ENCODE measurements at regions not wholly inside any gene's neighbourhood (a gene's known extent, or its start where the extent isn't known, plus 50 kb on each side); places are given as distances from the start of the nearest gene placed in this dataset.

- Histone ChIP-seq H3K27me3 (replicated peaks in 2 of 5; ENCODE audit: control insufficient read depth in 4 of 5, insufficient read depth in 5 of 5, low read length in 4 of 5) (no peaks in the 10 kb centered on the region), H3K4me1 (ENCODE audit: control extremely low read depth in 1 of 4, control insufficient read depth in 4 of 4, insufficient read depth in 4 of 4, low read length in 3 of 4) (no peaks in the 10 kb centered on the region), H3K27ac (ENCODE audit: insufficient read depth in 1 of 2, low read depth in 1 of 2, low read length in 2 of 2, poor library complexity in 1 of 2, severe bottlenecking in 2 of 2) (no peak overlapping the region), H3K4me3 (ENCODE audit: control insufficient read depth in 1 of 7, extremely low read depth in 1 of 7, insufficient read depth in 4 of 7, low read depth in 2 of 7, low read length in 6 of 7) (no peak overlapping the region), H3K9me3 (ENCODE audit: control extremely low read depth in 1 of 5, control insufficient read depth in 4 of 5, insufficient read depth in 2 of 5, low read depth in 1 of 5, low read length in 4 of 5) (no peaks in the 10 kb centered on the region), H3K36me3 (ENCODE audit: control insufficient read depth in 4 of 4, insufficient read depth in 4 of 4, low read length in 3 of 4) (no peaks in the 10 kb centered on the region)
- no peak for DNase-seq
- ChIA-PET CTCF (no interaction called here), POLR2A (no interaction called here)
Observed at GRCh38 chr2:145820651-145821050, 1300.7 kb upstream of the ZEB2 start.

DNA sequence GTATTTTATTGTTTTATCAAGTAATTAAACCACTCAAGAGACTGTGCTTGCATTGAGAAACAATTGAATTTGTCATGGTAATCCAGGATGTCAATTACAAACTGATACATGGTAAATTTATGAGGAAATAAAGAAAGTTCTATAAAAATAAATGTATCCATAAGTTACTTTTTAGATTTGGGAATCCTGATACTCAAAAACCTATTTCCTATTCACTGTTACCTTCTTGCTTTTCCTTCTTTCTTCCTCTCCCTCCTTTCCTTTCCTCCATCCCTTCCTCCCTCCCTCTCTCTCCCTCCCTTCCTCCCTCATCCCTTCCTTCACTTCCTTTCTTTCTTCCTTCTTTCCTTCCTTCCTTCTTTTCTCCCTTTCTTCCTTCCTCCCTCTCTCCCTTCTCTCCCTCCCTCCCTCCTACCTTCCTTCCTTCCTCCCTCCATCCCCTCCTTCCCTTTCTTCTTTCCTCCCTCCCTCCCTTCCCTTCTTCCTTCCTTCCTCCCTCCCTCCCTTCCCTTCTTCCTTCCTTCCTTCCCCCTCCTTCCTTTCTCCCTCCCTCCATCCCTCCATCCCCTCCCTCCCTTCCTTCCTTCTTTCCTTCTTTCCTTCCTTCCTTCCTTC, 1299.1 kb upstream of the ZEB2 start:
- no peaks in the 10 kb centered on the region for H3K27me3 ChIP-seq (replicated peaks in 2 of 5; ENCODE audit: control insufficient read depth in 4 of 5, insufficient read depth in 5 of 5, low read length in 4 of 5)
- H3K4me1 ChIP-seq (ENCODE audit: control extremely low read depth in 1 of 4, control insufficient read depth in 4 of 4, insufficient read depth in 4 of 4, low read length in 3 of 4), result no peaks in the 10 kb centered on the region
- H3K4me3 ChIP-seq (ENCODE audit: control insufficient read depth in 1 of 7, extremely low read depth in 1 of 7, insufficient read depth in 4 of 7, low read depth in 2 of 7, low read length in 6 of 7), result no peak overlapping the region
- H3K36me3 ChIP-seq (ENCODE audit: control insufficient read depth in 4 of 4, insufficient read depth in 4 of 4, low read length in 3 of 4), result no peaks in the 10 kb centered on the region
- no peaks in the 10 kb centered on the region for H3K9me3 ChIP-seq (ENCODE audit: control extremely low read depth in 1 of 5, control insufficient read depth in 4 of 5, insufficient read depth in 2 of 5, low read depth in 1 of 5, low read length in 4 of 5)
- H3K27ac ChIP-seq (ENCODE audit: insufficient read depth in 1 of 2, low read depth in 1 of 2, low read length in 2 of 2, poor library complexity in 1 of 2, severe bottlenecking in 2 of 2), result no peak overlapping the region
- CTCF ChIA-PET, result no interaction called here
- POLR2A ChIA-PET, result no interaction called here
- DNase-seq, result no peak

DNA sequence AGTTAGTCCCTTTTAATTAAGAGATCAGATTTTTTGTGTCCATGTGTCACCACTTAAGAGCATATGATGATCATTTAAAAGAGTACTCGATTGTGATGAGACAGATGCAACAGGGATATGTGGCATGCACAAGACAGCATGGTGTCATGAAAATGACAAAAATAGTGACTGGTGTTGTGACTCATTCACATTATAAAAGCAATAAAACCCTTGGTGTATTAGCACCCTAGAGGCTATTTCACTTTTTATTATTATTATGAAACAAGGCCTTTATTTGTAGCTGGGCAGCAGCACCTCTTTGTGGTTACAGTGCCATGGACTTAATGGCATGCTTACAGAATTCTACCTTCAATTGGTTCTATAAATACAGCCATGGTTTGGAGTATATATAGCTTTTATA, 1296.0 kb upstream of the ZEB2 start:
- Histone ChIP-seq H3K36me3 (ENCODE audit: control insufficient read depth in 4 of 4, insufficient read depth in 4 of 4, low read length in 3 of 4) (no peaks in the 10 kb centered on the region), H3K9me3 (ENCODE audit: control extremely low read depth in 1 of 5, control insufficient read depth in 4 of 5, insufficient read depth in 2 of 5, low read depth in 1 of 5, low read length in 4 of 5) (no peaks in the 10 kb centered on the region), H3K27ac (ENCODE audit: insufficient read depth in 1 of 2, low read depth in 1 of 2, low read length in 2 of 2, poor library complexity in 1 of 2, severe bottlenecking in 2 of 2) (no peak overlapping the region), H3K4me1 (ENCODE audit: control extremely low read depth in 1 of 4, control insufficient read depth in 4 of 4, insufficient read depth in 4 of 4, low read length in 3 of 4) (no peaks in the 10 kb centered on the region), H3K4me3 (ENCODE audit: control insufficient read depth in 1 of 7, extremely low read depth in 1 of 7, insufficient read depth in 4 of 7, low read depth in 2 of 7, low read length in 6 of 7) (no peak overlapping the region), H3K27me3 (replicated peaks in 2 of 5; ENCODE audit: control insufficient read depth in 4 of 5, insufficient read depth in 5 of 5, low read length in 4 of 5) (no peaks in the 10 kb centered on the region)
- ChIA-PET POLR2A (no interaction called here), CTCF (no interaction called here)
- DNase-seq, result no peak
- no CpG with 5 or more reads among the region's 1 CpG for WGBS (ENCODE audit: insufficient coverage)

- H3K4me1 ChIP-seq (ENCODE audit: control extremely low read depth in 1 of 4, control insufficient read depth in 4 of 4, insufficient read depth in 4 of 4, low read length in 3 of 4), result no peaks in the 10 kb centered on the region
- 90% methylated on average over 2 of the region's 3 CpGs for WGBS (ENCODE audit: insufficient coverage)
- H3K27me3 ChIP-seq (replicated peaks in 2 of 5; ENCODE audit: control insufficient read depth in 4 of 5, insufficient read depth in 5 of 5, low read length in 4 of 5), result no peaks in the 10 kb centered on the region
- ChIA-PET POLR2A (no interaction called here), CTCF (no interaction called here)
- no peaks in the 10 kb centered on the region for H3K36me3 ChIP-seq (ENCODE audit: control insufficient read depth in 4 of 4, insufficient read depth in 4 of 4, low read length in 3 of 4)
- H3K4me3 ChIP-seq (ENCODE audit: control insufficient read depth in 1 of 7, extremely low read depth in 1 of 7, insufficient read depth in 4 of 7, low read depth in 2 of 7, low read length in 6 of 7), result no peak overlapping the region
- no peak for DNase-seq
- H3K9me3 ChIP-seq (ENCODE audit: control extremely low read depth in 1 of 5, control insufficient read depth in 4 of 5, insufficient read depth in 2 of 5, low read depth in 1 of 5, low read length in 4 of 5), result no peaks in the 10 kb centered on the region
- H3K27ac ChIP-seq (ENCODE audit: insufficient read depth in 1 of 2, low read depth in 1 of 2, low read length in 2 of 2, poor library complexity in 1 of 2, severe bottlenecking in 2 of 2), result no peak overlapping the region
Observed at GRCh38 chr2:145813481-145813880, 1293.6 kb upstream of the ZEB2 start.

DNA sequence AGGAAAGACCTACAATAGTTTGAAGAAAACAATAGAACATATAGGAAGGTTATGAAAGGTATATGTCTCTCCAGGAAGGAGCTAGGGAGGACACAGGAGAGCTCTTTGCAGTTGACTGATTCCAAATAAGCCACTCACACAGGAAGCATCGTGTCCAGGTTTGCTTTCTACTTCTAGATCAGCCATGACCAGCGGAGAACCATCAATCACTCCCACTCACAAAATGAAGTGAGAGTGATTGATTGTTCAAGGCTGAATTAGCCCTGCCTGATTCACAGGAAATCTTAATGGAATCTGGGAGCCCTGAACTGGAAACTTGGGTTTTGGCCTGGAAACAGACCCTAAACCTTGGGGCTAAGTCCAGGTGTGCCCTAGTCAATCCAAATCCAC, 1292.2 kb upstream of the ZEB2 start:
- CTCF ChIA-PET, result no interaction called here
- POLR2A ChIA-PET, result no interaction called here
- no peak overlapping the region for H3K27ac ChIP-seq (ENCODE audit: insufficient read depth in 1 of 2, low read depth in 1 of 2, low read length in 2 of 2, poor library complexity in 1 of 2, severe bottlenecking in 2 of 2)
- H3K27me3 ChIP-seq (replicated peaks in 2 of 5; ENCODE audit: control insufficient read depth in 4 of 5, insufficient read depth in 5 of 5, low read length in 4 of 5), result no peaks in the 10 kb centered on the region
- H3K4me3 ChIP-seq (ENCODE audit: control insufficient read depth in 1 of 7, extremely low read depth in 1 of 7, insufficient read depth in 4 of 7, low read depth in 2 of 7, low read length in 6 of 7), result no peak overlapping the region
- H3K4me1 ChIP-seq (ENCODE audit: control extremely low read depth in 1 of 4, control insufficient read depth in 4 of 4, insufficient read depth in 4 of 4, low read length in 3 of 4), result no peaks in the 10 kb centered on the region
- H3K36me3 ChIP-seq (ENCODE audit: control insufficient read depth in 4 of 4, insufficient read depth in 4 of 4, low read length in 3 of 4), result no peaks in the 10 kb centered on the region
- no peaks in the 10 kb centered on the region for H3K9me3 ChIP-seq (ENCODE audit: control extremely low read depth in 1 of 5, control insufficient read depth in 4 of 5, insufficient read depth in 2 of 5, low read depth in 1 of 5, low read length in 4 of 5)
- DNase-seq, result no peak
- WGBS (ENCODE audit: insufficient coverage), result no CpG with 5 or more reads among the region's 2 CpGs

- Histone ChIP-seq H3K36me3 (ENCODE audit: control insufficient read depth in 4 of 4, insufficient read depth in 4 of 4, low read length in 3 of 4) (no peaks in the 10 kb centered on the region), H3K4me1 (ENCODE audit: control extremely low read depth in 1 of 4, control insufficient read depth in 4 of 4, insufficient read depth in 4 of 4, low read length in 3 of 4) (no peaks in the 10 kb centered on the region), H3K4me3 (ENCODE audit: control insufficient read depth in 1 of 7, extremely low read depth in 1 of 7, insufficient read depth in 4 of 7, low read depth in 2 of 7, low read length in 6 of 7) (no peak overlapping the region), H3K27me3 (replicated peaks in 2 of 5; ENCODE audit: control insufficient read depth in 4 of 5, insufficient read depth in 5 of 5, low read length in 4 of 5) (no peaks in the 10 kb centered on the region), H3K27ac (ENCODE audit: insufficient read depth in 1 of 2, low read depth in 1 of 2, low read length in 2 of 2, poor library complexity in 1 of 2, severe bottlenecking in 2 of 2) (no peak overlapping the region), H3K9me3 (ENCODE audit: control extremely low read depth in 1 of 5, control insufficient read depth in 4 of 5, insufficient read depth in 2 of 5, low read depth in 1 of 5, low read length in 4 of 5) (no peaks in the 10 kb centered on the region)
- DNase-seq, result peak in 1 of 3 donors; percentile 1
- ChIA-PET POLR2A (no interaction called here), CTCF (no interaction called here)
- WGBS (ENCODE audit: insufficient coverage), result 61% methylated on average over 3 of the region's 6 CpGs
Observed at GRCh38 chr2:145811276-145812164, 1291.6 kb upstream of the ZEB2 start.

GRCh38 chr2:145807968-145808367, 1288.0 kb upstream of the ZEB2 start:
- ChIA-PET POLR2A (no interaction called here), CTCF (no interaction called here)
- H3K9me3 ChIP-seq (ENCODE audit: control extremely low read depth in 1 of 5, control insufficient read depth in 4 of 5, insufficient read depth in 2 of 5, low read depth in 1 of 5, low read length in 4 of 5), result no peaks in the 10 kb centered on the region
- H3K27ac ChIP-seq (ENCODE audit: insufficient read depth in 1 of 2, low read depth in 1 of 2, low read length in 2 of 2, poor library complexity in 1 of 2, severe bottlenecking in 2 of 2), result no peak overlapping the region
- no peaks in the 10 kb centered on the region for H3K4me1 ChIP-seq (ENCODE audit: control extremely low read depth in 1 of 4, control insufficient read depth in 4 of 4, insufficient read depth in 4 of 4, low read length in 3 of 4)
- DNase-seq, result no peak
- H3K27me3 ChIP-seq (replicated peaks in 2 of 5; ENCODE audit: control insufficient read depth in 4 of 5, insufficient read depth in 5 of 5, low read length in 4 of 5), result no peaks in the 10 kb centered on the region
- H3K4me3 ChIP-seq (ENCODE audit: control insufficient read depth in 1 of 7, extremely low read depth in 1 of 7, insufficient read depth in 4 of 7, low read depth in 2 of 7, low read length in 6 of 7), result no peak overlapping the region
- H3K36me3 ChIP-seq (ENCODE audit: control insufficient read depth in 4 of 4, insufficient read depth in 4 of 4, low read length in 3 of 4), result no peaks in the 10 kb centered on the region

All from common myeloid progenitor, CD34-positive (primary cell).